IPS-11a (cell line): ENCODE measurements at regions not wholly inside any gene's neighbourhood (a gene's known extent, or its start where the extent isn't known, plus 50 kb on each side); places are given as distances from the start of the nearest gene placed in this dataset.

ENCODE experiments used
- H3K4me3 ChIP-seq: one replicate; pipeline ENCODE4 v1.5.1; 2013; ENCODE audit warnings: low read depth, low read length, control low read depth

DNA sequence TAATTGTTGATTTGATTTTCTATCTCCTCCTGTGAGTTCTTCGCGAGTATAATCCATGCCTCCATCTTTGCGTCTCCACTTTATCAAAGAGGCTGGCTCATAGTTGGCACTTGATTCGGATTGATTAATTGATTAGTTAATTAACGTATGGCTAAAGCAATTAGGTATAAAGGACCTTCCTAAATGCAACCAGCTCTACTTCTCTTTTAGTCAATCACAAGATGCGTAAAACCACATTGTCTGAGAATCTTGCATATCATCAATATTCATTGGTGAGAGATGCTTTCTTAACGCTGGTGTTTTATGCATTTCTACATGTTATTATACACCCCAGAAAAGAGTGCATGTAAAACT, 56.4 kb upstream of the NR2F2 start:
- H3K4me3 ChIP-seq = no peak overlapping the region

DNA sequence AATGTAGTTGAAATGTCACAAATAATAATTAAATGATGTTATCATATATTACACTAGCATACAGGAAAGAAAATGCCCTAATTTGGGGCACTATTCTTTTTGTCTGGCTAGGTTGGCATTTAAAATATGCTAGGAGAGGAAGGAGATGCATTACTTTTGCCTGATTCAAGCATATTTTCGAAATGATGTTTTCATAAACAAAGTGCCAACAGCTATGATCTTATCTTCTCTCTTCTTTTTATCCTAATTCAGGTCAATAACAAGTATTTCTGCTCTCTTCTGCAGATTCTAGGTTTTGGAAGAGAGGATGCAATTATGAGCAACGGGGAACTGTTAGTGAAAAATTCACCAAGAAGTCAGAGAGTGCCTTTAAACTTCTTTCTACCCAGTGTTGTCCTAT, 55.8 kb upstream of the NR2F2 start:
- H3K4me3 ChIP-seq = no peak overlapping the region

DNA sequence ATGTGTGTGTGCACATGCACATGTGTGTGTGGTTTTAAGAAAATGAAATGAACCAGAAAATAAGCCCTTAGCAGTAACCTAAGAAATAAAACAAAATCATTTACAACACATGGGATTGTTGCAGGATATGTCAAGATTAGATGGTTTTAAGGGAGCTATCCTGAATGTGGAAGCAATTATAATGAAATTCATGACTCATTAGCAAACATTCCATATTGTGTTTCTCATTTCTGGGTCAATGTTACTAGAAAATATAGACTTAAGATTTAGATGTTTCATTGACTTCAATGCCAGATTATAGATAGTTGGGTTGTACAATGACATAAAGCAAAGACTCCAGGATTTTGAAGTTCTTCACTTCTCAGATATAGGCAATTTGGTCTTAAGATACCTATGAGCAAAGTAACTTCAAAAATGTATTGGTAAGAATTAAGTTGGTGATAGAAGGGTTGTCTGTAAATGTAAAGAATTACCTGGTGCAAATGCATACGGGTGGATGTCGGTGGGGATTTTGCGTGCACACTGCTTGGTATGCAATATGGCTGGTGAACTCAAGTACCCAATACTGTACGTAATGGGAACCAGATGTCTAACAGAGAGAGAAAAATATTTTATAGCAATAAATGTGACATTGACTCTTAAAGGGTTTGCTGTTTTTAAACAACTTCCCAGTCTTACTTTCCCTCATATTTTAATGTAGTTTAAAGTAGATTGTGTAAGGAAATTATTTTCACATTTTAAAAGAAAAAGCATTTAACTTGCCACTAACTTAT, 53.9 kb upstream of the NR2F2 start:
- no peak overlapping the region for H3K4me3 ChIP-seq
